ENCODE measurements at regions not wholly inside any gene's neighbourhood (a gene's known extent, or its start where the extent isn't known, plus 50 kb on each side); places are given as distances from the start of the nearest gene placed in this dataset.

DNA sequence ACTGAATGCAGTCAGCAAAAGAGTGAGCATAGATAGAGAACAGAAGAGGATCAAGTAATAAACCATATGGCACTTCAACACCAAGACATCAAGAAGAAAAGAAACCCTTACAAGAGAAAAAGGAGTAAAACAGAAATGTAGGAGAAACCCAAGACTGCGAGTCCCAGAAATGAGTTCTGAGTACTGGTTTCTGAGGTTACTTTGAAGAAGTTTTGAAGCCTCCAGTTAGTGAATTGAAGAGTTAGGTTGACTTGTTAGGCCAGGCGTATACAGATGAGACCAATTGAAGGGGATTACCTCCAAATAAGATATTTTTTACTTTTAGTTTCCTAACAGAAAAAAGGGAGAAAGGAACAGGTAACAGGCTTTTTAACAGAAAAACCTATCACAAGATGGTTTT, 162.2 kb upstream of the SSTR1 start:
- TF ChIP-seq POLR2AphosphoS5 (IDR thresholded peaks at IDR 0.05), result no peak
- no peak for TF ChIP-seq CTCF (IDR thresholded peaks at IDR 0.05; ENCODE audit: poor library complexity, severe bottlenecking)
- no peak for TF ChIP-seq EZH2 (IDR thresholded peaks at IDR 0.05; ENCODE audit: borderline replicate concordance, insufficient read depth, low read length, poor library complexity, severe bottlenecking)
- no peak for TF ChIP-seq RAD21 (conservative IDR thresholded peaks at IDR 0.05)
- TF ChIP-seq EP300 (conservative IDR thresholded peaks at IDR 0.05; ENCODE audit: poor library complexity, severe bottlenecking), result no peak
- no peak for TF ChIP-seq REST (IDR thresholded peaks at IDR 0.05; ENCODE audit: borderline replicate concordance)

Measured in neural cell (in vitro differentiated cells).